Mammary epithelial cell (primary cell): ENCODE measurements at regions not wholly inside any gene's neighbourhood (a gene's known extent, or its start where the extent isn't known, plus 50 kb on each side); places are given as distances from the start of the nearest gene placed in this dataset.

Source experiments
- CTCF ChIP-seq, 2 donors: IDR thresholded peaks in 1 of 2; conservative IDR thresholded peaks in 1 of 2; 2 replicates each; pipeline ENCODE4 v1.5.1; 2011 to 2012; ENCODE audit warnings: inconsistent platforms in 2 of 2, low read length in 2 of 2, mild to moderate bottlenecking in 2 of 2, control low read depth in 1 of 2, low read depth in 1 of 2; ENCODE audit not compliant: insufficient read depth in 1 of 2; ENCODE audit errors: extremely low read depth in 1 of 2
- EZH2 ChIP-seq: IDR thresholded peaks from 2 replicates; pipeline ENCODE4 v1.6.1; 2012; ENCODE audit warnings: low read length, inconsistent platforms, borderline replicate concordance

DNA sequence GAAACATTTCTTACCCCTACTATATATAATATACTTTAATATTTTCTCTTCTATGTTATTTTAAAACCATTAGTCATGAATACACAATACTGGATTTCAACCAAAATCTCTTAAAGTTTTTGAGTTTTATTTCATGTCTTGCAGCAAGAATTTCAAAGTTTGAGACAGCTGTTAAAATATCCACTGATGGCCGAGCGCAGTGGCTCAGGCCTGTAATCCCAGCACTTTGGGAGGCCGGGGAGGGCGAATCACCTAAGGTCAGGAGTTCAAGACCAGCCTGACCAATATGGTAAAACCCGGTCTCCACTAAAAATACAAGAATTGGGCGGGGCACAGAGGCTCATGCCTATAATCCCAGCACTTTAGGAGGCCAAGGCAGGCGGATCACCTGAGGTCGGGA lies 59.7 kb upstream of the DAPK1 start:
- TF ChIP-seq CTCF (conservative IDR thresholded peaks at IDR 0.05 in 1 of 2, IDR thresholded peaks at IDR 0.05 in 1 of 2; ENCODE audit: extremely low read depth in 1 of 2, insufficient read depth in 1 of 2, low read depth in 1 of 2, low read length in 2 of 2) (no peak), EZH2 (no peak)
